Islet of Langerhans (tissue), 1 donor: ENCODE measurements at regions not wholly inside any gene's neighbourhood (a gene's known extent, or its start where the extent isn't known, plus 50 kb on each side); places are given as distances from the start of the nearest gene placed in this dataset.

Source experiments
- FAIRE-seq: peaks from one replicate; lab custom pipeline; 2011; peaks lifted over from hg19 to GRCh38; lab: Jason Lieb, UNC

GRCh38 chr9:91071184-91071990 lies 269.8 kb downstream of the SYK start:
- no peak for FAIRE-seq

- FAIRE-seq = peak; percentile 30
Measured at GRCh38 chr9:91073049-91073810, 271.6 kb downstream of the SYK start.

GRCh38 chr9:91073811-91074771 lies 272.5 kb downstream of the SYK start:
- no peak for FAIRE-seq

- no peak for FAIRE-seq
Measured at GRCh38 chr9:91074866-91075265, 273.2 kb downstream of the SYK start.

- FAIRE-seq = no peak
Measured at GRCh38 chr9:91075279-91075678, 273.7 kb downstream of the SYK start.

- no peak for FAIRE-seq
Measured at GRCh38 chr9:91077624-91078368, 276.2 kb downstream of the SYK start.

- FAIRE-seq = no peak
Measured at GRCh38 chr9:91078369-91078695, 276.7 kb downstream of the SYK start.

- FAIRE-seq = no peak
Measured at GRCh38 chr9:91082731-91083130, 279.0 kb downstream of the AUH start.

- FAIRE-seq = no peak
Measured at GRCh38 chr9:91084896-91085516, 276.7 kb downstream of the AUH start.

- FAIRE-seq = no peak
Measured at GRCh38 chr9:91085517-91086291, 276.0 kb downstream of the AUH start.

GRCh38 chr9:91086657-91087461 lies 274.9 kb downstream of the AUH start:
- no peak for FAIRE-seq

GRCh38 chr9:91087462-91087759 lies 274.3 kb downstream of the AUH start:
- FAIRE-seq = no peak

- FAIRE-seq = no peak
Measured at GRCh38 chr9:91089405-91090129, 272.2 kb downstream of the AUH start.

- FAIRE-seq = no peak
Measured at GRCh38 chr9:91090130-91090410, 271.6 kb downstream of the AUH start.

- FAIRE-seq = no peak
Measured at GRCh38 chr9:91092214-91092613, 269.5 kb downstream of the AUH start.

- no peak for FAIRE-seq
Measured at GRCh38 chr9:91094324-91095088, 267.2 kb downstream of the AUH start.

- no peak for FAIRE-seq
Measured at GRCh38 chr9:91098203-91098850, 263.4 kb downstream of the AUH start.

- no peak for FAIRE-seq
Measured at GRCh38 chr9:91099436-91099835, 262.3 kb downstream of the AUH start.
